SU-DHL-6 (cell line): ENCODE measurements at regions not wholly inside any gene's neighbourhood (a gene's known extent, or its start where the extent isn't known, plus 50 kb on each side); places are given as distances from the start of the nearest gene placed in this dataset.

ENCODE experiments used
- H2AFZ ChIP-seq: fragments of 200-600 bp; sonication (generic); 2 replicates; pipeline ENCODE4 v1.6.1; 2014; ENCODE audit warnings: low read depth, mild to moderate bottlenecking, moderate library complexity, mixed read lengths, antibody characterized with exemption, low read length; ENCODE audit not compliant: severe bottlenecking
- H3F3A ChIP-seq: fragments of 200-600 bp; shearing (Covaris generic); 2 replicates; pipeline ENCODE4 v1.6.0; 2016; ENCODE audit warnings: antibody characterized with exemption, mild to moderate bottlenecking; ENCODE audit not compliant: insufficient read depth
- H3K27ac ChIP-seq: fragments of 200-600 bp; sonication (generic); 2 replicates; pipeline ENCODE4 v1.5.1; 2016; ENCODE audit warnings: low read depth, mild to moderate bottlenecking, low read length, moderate library complexity, mixed read lengths
- H3K27me3 ChIP-seq: fragments of 200-600 bp; sonication (generic), shearing (Covaris generic); 2 replicates; pipeline ENCODE4 v1.6.0; 2014; ENCODE audit warnings: mild to moderate bottlenecking, low read length
- H3K36me3 ChIP-seq: fragments of 200-600 bp; sonication (generic); 2 replicates; pipeline ENCODE4 v1.6.1; 2014; ENCODE audit warnings: mild to moderate bottlenecking, low read length, mixed read lengths
- H3K4me2 ChIP-seq: fragments of 300-600, 200-600 bp; shearing (Covaris generic), sonication (generic); 2 replicates; pipeline ENCODE4 v1.6.0; 2014; ENCODE audit warnings: low read length, low read depth, mild to moderate bottlenecking; ENCODE audit not compliant: poor library complexity, severe bottlenecking
- H3K4me3 ChIP-seq: fragments of 200-600 bp; sonication (generic); 2 replicates; pipeline ENCODE4 v1.5.1; 2014; ENCODE audit warnings: antibody characterized with exemption, low read length, mild to moderate bottlenecking, mixed read lengths; ENCODE audit not compliant: insufficient read depth, poor library complexity, severe bottlenecking
- H3K79me2 ChIP-seq: fragments of 200-600 bp; sonication (generic); 2 replicates; pipeline ENCODE4 v1.6.1; 2014; ENCODE audit warnings: mild to moderate bottlenecking, low read length, moderate library complexity; ENCODE audit not compliant: insufficient read depth
- H3K9ac ChIP-seq: fragments of 200-600 bp; sonication (generic); 2 replicates; pipeline ENCODE4 v1.7.0; 2014; ENCODE audit warnings: mild to moderate bottlenecking, low read length
- H3K9me2 ChIP-seq: fragments of 200-600 bp; sonication (generic); replicated peaks from 2 replicates; pipeline ENCODE4 v1.6.1; 2014; ENCODE audit warnings: low read length; ENCODE audit not compliant: insufficient read depth
- H3K9me3 ChIP-seq: fragments of 200-600 bp; sonication (generic); 2 replicates; pipeline ENCODE4 v1.6.1; 2014; ENCODE audit warnings: low read length, mixed read lengths; ENCODE audit not compliant: insufficient read depth
- H4K20me1 ChIP-seq: fragments of 200-600 bp; sonication (generic); 2 replicates; pipeline ENCODE4 v1.6.1; 2014; ENCODE audit warnings: low read depth, mild to moderate bottlenecking, antibody characterized with exemption, low read length, moderate library complexity, mixed read lengths
- CTCF ChIP-seq: fragments of 200-600 bp; sonication (generic); IDR thresholded peaks from one replicate; pipeline ENCODE4 v1.5.1; 2017; ENCODE audit warnings: antibody characterized with exemption, mild to moderate bottlenecking, low read length, moderate library complexity; ENCODE audit not compliant: insufficient read depth, poor library complexity, severe bottlenecking
- EZH2phosphoT487 ChIP-seq: fragments of 200-600 bp; sonication (generic), shearing (Covaris generic); conservative IDR thresholded peaks from 2 replicates; pipeline ENCODE4 v1.6.1; 2018; ENCODE audit warnings: mild to moderate bottlenecking, antibody characterized with exemption, low read length, moderate library complexity, mixed read lengths

- Histone ChIP-seq H3K9ac (no peak overlapping the region), H3F3A (no peaks in the 10 kb centered on the region), H3K4me3 (no peak overlapping the region), H3K9me3 (no peaks in the 10 kb centered on the region), H3K9me2 (no peaks in the 10 kb centered on the region), H3K27ac (no peak overlapping the region), H3K36me3 (no peaks in the 10 kb centered on the region), H2AFZ (no peak overlapping the region), H3K27me3 (no peaks in the 10 kb centered on the region), H4K20me1 (no peaks in the 10 kb centered on the region), H3K4me2 (no peak overlapping the region), H3K79me2 (no peaks in the 10 kb centered on the region)
- TF ChIP-seq EZH2phosphoT487 (no peak), CTCF (no peak)
These were observed 61.6 kb upstream of the GPR26 start for GRCh38 chr10:123604506-123604905.

GRCh38 chr10:123606006-123606405 is 60.1 kb upstream of the GPR26 start:
- Histone ChIP-seq H3K9me2 (no peaks in the 10 kb centered on the region), H2AFZ (no peak overlapping the region), H3K27ac (no peak overlapping the region), H3K4me3 (no peak overlapping the region), H3F3A (no peaks in the 10 kb centered on the region), H4K20me1 (no peaks in the 10 kb centered on the region), H3K27me3 (no peaks in the 10 kb centered on the region), H3K9ac (no peak overlapping the region), H3K36me3 (no peaks in the 10 kb centered on the region), H3K79me2 (no peaks in the 10 kb centered on the region), H3K4me2 (no peak overlapping the region), H3K9me3 (no peaks in the 10 kb centered on the region)
- TF ChIP-seq CTCF: no peak
- TF ChIP-seq EZH2phosphoT487: no peak

DNA sequence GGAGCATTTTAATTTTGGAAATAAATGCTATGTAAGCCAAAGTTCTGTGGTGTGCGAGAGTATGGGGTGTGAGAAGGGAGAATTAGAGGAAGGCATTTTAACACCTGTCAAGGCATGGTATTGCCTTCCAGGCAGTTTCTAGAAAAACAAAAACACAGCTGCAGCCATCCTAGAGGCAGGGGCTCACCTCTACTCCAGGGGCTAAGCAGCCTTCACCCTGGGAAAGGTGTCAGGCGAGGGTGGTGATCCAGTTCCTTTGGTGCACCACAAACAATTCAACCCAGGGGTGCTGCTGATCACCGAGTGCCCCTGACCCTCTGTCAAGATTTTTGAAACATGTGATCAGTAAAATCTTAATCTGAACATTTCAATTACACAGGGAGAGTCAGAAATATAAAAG is 59.2 kb upstream of the GPR26 start:
- no peaks in the 10 kb centered on the region for H3F3A ChIP-seq
- H3K9me3 ChIP-seq: no peaks in the 10 kb centered on the region
- no peaks in the 10 kb centered on the region for H3K27me3 ChIP-seq
- no peak overlapping the region for H2AFZ ChIP-seq
- H3K4me2 ChIP-seq: no peak overlapping the region
- no peaks in the 10 kb centered on the region for H3K9me2 ChIP-seq
- H3K79me2 ChIP-seq: no peaks in the 10 kb centered on the region
- no peak for TF ChIP-seq CTCF
- TF ChIP-seq EZH2phosphoT487: no peak
- no peak overlapping the region for H3K27ac ChIP-seq
- no peak overlapping the region for H3K9ac ChIP-seq
- no peak overlapping the region for H3K4me3 ChIP-seq
- no peaks in the 10 kb centered on the region for H3K36me3 ChIP-seq
- H4K20me1 ChIP-seq: no peaks in the 10 kb centered on the region

GRCh38 chr10:123607386-123607785 is 58.8 kb upstream of the GPR26 start:
- no peaks in the 10 kb centered on the region for H3F3A ChIP-seq
- no peak overlapping the region for H3K4me3 ChIP-seq
- no peak overlapping the region for H3K9ac ChIP-seq
- H3K9me3 ChIP-seq: no peaks in the 10 kb centered on the region
- no peaks in the 10 kb centered on the region for H3K79me2 ChIP-seq
- no peak overlapping the region for H3K4me2 ChIP-seq
- H2AFZ ChIP-seq: no peak overlapping the region
- no peak for TF ChIP-seq CTCF
- no peak for TF ChIP-seq EZH2phosphoT487
- no peaks in the 10 kb centered on the region for H3K9me2 ChIP-seq
- H3K27me3 ChIP-seq: no peaks in the 10 kb centered on the region
- no peak overlapping the region for H3K27ac ChIP-seq
- H3K36me3 ChIP-seq: no peaks in the 10 kb centered on the region
- no peaks in the 10 kb centered on the region for H4K20me1 ChIP-seq
